ENCODE measurements at regions not wholly inside any gene's neighbourhood (a gene's known extent, or its start where the extent isn't known, plus 50 kb on each side); places are given as distances from the start of the nearest gene placed in this dataset.
"Not testable (repeated sequence)": the region's sequence is repeated elsewhere in the genome, so short reads cannot be mapped to it uniquely, and the experiment has no call there.

DNA sequence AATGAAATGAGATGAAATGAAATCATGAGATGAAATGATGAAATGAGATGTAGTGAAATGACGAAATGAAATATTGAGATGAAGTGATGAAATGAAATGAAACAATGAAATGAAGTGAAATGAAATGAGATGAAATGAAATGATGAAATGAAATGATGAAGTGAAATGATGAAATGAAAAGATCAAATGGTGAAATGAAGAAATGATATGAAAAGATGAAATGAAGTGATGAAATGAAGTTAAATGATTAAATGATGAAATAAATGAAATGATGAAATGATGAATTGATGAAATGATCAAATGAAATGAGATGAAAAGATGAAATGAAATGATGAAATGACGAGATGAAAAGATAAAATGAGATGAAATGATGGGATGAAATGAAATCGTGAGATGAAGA, 132.3 kb upstream of the TP53TG3D start:
- not testable (repeated sequence) for TF ChIP-seq POLR2AphosphoS5 (IDR thresholded peaks at IDR 0.05; ENCODE audit: low read depth, low read length); TCF7L2 (IDR thresholded peaks at IDR 0.05; ENCODE audit: low read depth, low read length); SIN3A (IDR thresholded peaks at IDR 0.05; ENCODE audit: borderline replicate concordance, insufficient read depth, low read depth, low read length)
- TF ChIP-seq, protein P1, sequence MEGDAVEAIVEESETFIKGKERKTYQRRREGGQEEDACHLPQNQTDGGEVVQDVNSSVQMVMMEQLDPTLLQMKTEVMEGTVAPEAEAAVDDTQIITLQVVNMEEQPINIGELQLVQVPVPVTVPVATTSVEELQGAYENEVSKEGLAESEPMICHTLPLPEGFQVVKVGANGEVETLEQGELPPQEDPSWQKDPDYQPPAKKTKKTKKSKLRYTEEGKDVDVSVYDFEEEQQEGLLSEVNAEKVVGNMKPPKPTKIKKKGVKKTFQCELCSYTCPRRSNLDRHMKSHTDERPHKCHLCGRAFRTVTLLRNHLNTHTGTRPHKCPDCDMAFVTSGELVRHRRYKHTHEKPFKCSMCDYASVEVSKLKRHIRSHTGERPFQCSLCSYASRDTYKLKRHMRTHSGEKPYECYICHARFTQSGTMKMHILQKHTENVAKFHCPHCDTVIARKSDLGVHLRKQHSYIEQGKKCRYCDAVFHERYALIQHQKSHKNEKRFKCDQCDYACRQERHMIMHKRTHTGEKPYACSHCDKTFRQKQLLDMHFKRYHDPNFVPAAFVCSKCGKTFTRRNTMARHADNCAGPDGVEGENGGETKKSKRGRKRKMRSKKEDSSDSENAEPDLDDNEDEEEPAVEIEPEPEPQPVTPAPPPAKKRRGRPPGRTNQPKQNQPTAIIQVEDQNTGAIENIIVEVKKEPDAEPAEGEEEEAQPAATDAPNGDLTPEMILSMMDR (IDR thresholded peaks at IDR 0.05) = not testable (repeated sequence)
- TF ChIP-seq, protein P2, sequence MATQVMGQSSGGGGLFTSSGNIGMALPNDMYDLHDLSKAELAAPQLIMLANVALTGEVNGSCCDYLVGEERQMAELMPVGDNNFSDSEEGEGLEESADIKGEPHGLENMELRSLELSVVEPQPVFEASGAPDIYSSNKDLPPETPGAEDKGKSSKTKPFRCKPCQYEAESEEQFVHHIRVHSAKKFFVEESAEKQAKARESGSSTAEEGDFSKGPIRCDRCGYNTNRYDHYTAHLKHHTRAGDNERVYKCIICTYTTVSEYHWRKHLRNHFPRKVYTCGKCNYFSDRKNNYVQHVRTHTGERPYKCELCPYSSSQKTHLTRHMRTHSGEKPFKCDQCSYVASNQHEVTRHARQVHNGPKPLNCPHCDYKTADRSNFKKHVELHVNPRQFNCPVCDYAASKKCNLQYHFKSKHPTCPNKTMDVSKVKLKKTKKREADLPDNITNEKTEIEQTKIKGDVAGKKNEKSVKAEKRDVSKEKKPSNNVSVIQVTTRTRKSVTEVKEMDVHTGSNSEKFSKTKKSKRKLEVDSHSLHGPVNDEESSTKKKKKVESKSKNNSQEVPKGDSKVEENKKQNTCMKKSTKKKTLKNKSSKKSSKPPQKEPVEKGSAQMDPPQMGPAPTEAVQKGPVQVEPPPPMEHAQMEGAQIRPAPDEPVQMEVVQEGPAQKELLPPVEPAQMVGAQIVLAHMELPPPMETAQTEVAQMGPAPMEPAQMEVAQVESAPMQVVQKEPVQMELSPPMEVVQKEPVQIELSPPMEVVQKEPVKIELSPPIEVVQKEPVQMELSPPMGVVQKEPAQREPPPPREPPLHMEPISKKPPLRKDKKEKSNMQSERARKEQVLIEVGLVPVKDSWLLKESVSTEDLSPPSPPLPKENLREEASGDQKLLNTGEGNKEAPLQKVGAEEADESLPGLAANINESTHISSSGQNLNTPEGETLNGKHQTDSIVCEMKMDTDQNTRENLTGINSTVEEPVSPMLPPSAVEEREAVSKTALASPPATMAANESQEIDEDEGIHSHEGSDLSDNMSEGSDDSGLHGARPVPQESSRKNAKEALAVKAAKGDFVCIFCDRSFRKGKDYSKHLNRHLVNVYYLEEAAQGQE (IDR thresholded peaks at IDR 0.05; ENCODE audit: insufficient read depth in 1 of 2, low read depth in 2 of 2, low read length in 1 of 2) = not testable (repeated sequence)
